HEK293 (cell line): ENCODE measurements at regions not wholly inside any gene's neighbourhood (a gene's known extent, or its start where the extent isn't known, plus 50 kb on each side); places are given as distances from the start of the nearest gene placed in this dataset.

Source experiments
- CTCF ChIA-PET: fragments of 350-600 bp; formaldehyde crosslinking; extraction: SDS; loops from one replicate; lab custom pipeline; 2021; ENCODE audit warnings: antibody characterized with exemption; lab: Yijun Ruan, JAX
- POLR2A ChIA-PET: fragments of 300-600 bp; formaldehyde crosslinking; extraction: SDS; loops from one replicate; lab custom pipeline; 2020; ENCODE audit warnings: antibody characterized with exemption, inconsistent platforms; lab: Yijun Ruan, JAX
- H3K27ac ChIP-seq: fragments of 200-500 bp; sonication (Bioruptor generic); 2 replicates; pipeline ENCODE4 v1.5.1; 2014; ENCODE audit warnings: low read depth, low read length, control low read depth, inconsistent platforms; ENCODE audit errors: extremely low read depth
- H3K36me3 ChIP-seq, 2 experiments: fragments of 200-500 bp in 1 of 2; sonication (Bioruptor generic) in 1 of 2; 1 replicate in 1 of 2; 2 replicates in 1 of 2; pipeline ENCODE4 v1.5.1; 2014 to 2017; ENCODE audit warnings: inconsistent platforms in 2 of 2, low read length in 2 of 2; ENCODE audit not compliant: control insufficient read depth in 2 of 2, insufficient read depth in 1 of 2
- H3K4me1 ChIP-seq: fragments of 200-500 bp; sonication (Bioruptor generic); 2 replicates; pipeline ENCODE4 v1.5.1; 2014; ENCODE audit warnings: mild to moderate bottlenecking, low read length, inconsistent platforms; ENCODE audit not compliant: control insufficient read depth, insufficient read depth
- H3K4me3 ChIP-seq: 2 replicates; pipeline ENCODE4 v1.5.1; 2011; ENCODE audit warnings: low read depth, mild to moderate bottlenecking, control low read depth, low read length, moderate library complexity
- H3K9me3 ChIP-seq: fragments of 200-500 bp; sonication (Bioruptor generic); 2 replicates; pipeline ENCODE4 v1.5.1; 2014; ENCODE audit warnings: low read depth, low read length, inconsistent platforms; ENCODE audit not compliant: control insufficient read depth, insufficient read depth
- CTCF ChIP-seq: fragments of 450-650 bp; formaldehyde crosslinking; IDR thresholded peaks from 2 replicates; pipeline ENCODE4 v1.5.1; 2016; ENCODE audit warnings: missing biosample characterization, missing genetic modification characterization
- HOXA7 ChIP-seq: sonication (generic); formaldehyde crosslinking; IDR thresholded peaks from 2 replicates; pipeline ENCODE4 v1.8.1; 2022; ENCODE audit warnings: missing genetic modification reagents, borderline replicate concordance
- KLF1 ChIP-seq: fragments of 450-650 bp; formaldehyde crosslinking; IDR thresholded peaks from 2 replicates; pipeline ENCODE4 v1.5.1; 2016; ENCODE audit warnings: missing biosample characterization, missing genetic modification characterization
- MYNN ChIP-seq: fragments of 450-650 bp; formaldehyde crosslinking; IDR thresholded peaks from 2 replicates; pipeline ENCODE4 v1.5.1; 2016; ENCODE audit warnings: missing biosample characterization, missing genetic modification characterization, borderline replicate concordance
- MZF1 ChIP-seq: fragments of 450-650 bp; formaldehyde crosslinking; IDR thresholded peaks from 2 replicates; pipeline ENCODE4 v1.5.1; 2017; ENCODE audit warnings: missing biosample characterization, missing genetic modification characterization, borderline replicate concordance
- OSR2 ChIP-seq: fragments of 450-650 bp; formaldehyde crosslinking; IDR thresholded peaks from 2 replicates; pipeline ENCODE4 v1.5.1; 2016; ENCODE audit warnings: missing biosample characterization, missing genetic modification characterization
- REST ChIP-seq: fragments of 450-650 bp; formaldehyde crosslinking; IDR thresholded peaks from 2 replicates; pipeline ENCODE4 v1.5.1; 2016; ENCODE audit warnings: missing biosample characterization, missing genetic modification characterization
- TRIM28 ChIP-seq: IDR thresholded peaks from 2 replicates; pipeline ENCODE4 v1.6.1; 2011; ENCODE audit warnings: low read length, control low read depth, borderline replicate concordance
- ZBTB49 ChIP-seq: fragments of 450-650 bp; formaldehyde crosslinking; IDR thresholded peaks from 2 replicates; pipeline ENCODE4 v1.5.1; 2016; ENCODE audit warnings: missing biosample characterization, missing genetic modification characterization, low read depth
- ZBTB7A ChIP-seq: fragments of 450-650 bp; formaldehyde crosslinking; IDR thresholded peaks from 2 replicates; pipeline ENCODE4 v1.5.1; 2016; ENCODE audit warnings: low read depth, missing biosample characterization, missing genetic modification characterization
- ZEB2 ChIP-seq: fragments of 450-650 bp; formaldehyde crosslinking; IDR thresholded peaks from 2 replicates; pipeline ENCODE4 v1.5.1; 2016; ENCODE audit warnings: missing biosample characterization, missing genetic modification characterization
- ZFHX2 ChIP-seq: fragments of 450-650 bp; formaldehyde crosslinking; conservative IDR thresholded peaks from 2 replicates; pipeline ENCODE4 v1.5.1; 2016; ENCODE audit warnings: missing biosample characterization, missing genetic modification characterization
- ZIC2 ChIP-seq: fragments of 450-650 bp; formaldehyde crosslinking; IDR thresholded peaks from 2 replicates; pipeline ENCODE4 v1.5.1; 2016; ENCODE audit warnings: missing biosample characterization, missing genetic modification characterization
- ZNF10 ChIP-seq: fragments of 450-650 bp; formaldehyde crosslinking; IDR thresholded peaks from 2 replicates; pipeline ENCODE4 v1.5.1; 2017; ENCODE audit warnings: missing biosample characterization, missing genetic modification characterization
- ZNF112 ChIP-seq: fragments of 450-650 bp; formaldehyde crosslinking; IDR thresholded peaks from 2 replicates; pipeline ENCODE4 v1.5.0; 2017; ENCODE audit warnings: missing biosample characterization, missing genetic modification characterization
- ZNF114 ChIP-seq: fragments of 450-650 bp; formaldehyde crosslinking; IDR thresholded peaks from 2 replicates; pipeline ENCODE4 v1.5.0; 2017; ENCODE audit warnings: missing biosample characterization, missing genetic modification characterization
- ZNF133 ChIP-seq: fragments of 450-650 bp; formaldehyde crosslinking; IDR thresholded peaks from 2 replicates; pipeline ENCODE4 v1.5.1; 2016; ENCODE audit warnings: missing biosample characterization, missing genetic modification characterization
- ZNF169 ChIP-seq: fragments of 450-650 bp; formaldehyde crosslinking; IDR thresholded peaks from 2 replicates; pipeline ENCODE4 v1.5.1; 2016; ENCODE audit warnings: missing biosample characterization, missing genetic modification characterization
- ZNF248 ChIP-seq: fragments of 450-650 bp; formaldehyde crosslinking; IDR thresholded peaks from 2 replicates; pipeline ENCODE4 v1.5.1; 2017; ENCODE audit warnings: missing biosample characterization, missing genetic modification characterization
- ZNF266 ChIP-seq: fragments of 450-650 bp; formaldehyde crosslinking; IDR thresholded peaks from 2 replicates; pipeline ENCODE4 v1.5.1; 2016; ENCODE audit warnings: missing biosample characterization, missing genetic modification characterization, low read depth
- ZNF302 ChIP-seq: fragments of 450-650 bp; formaldehyde crosslinking; IDR thresholded peaks from 2 replicates; pipeline ENCODE4 v1.5.1; 2016; ENCODE audit warnings: missing biosample characterization, missing genetic modification characterization, low read depth
- ZNF311 ChIP-seq: fragments of 450-650 bp; formaldehyde crosslinking; IDR thresholded peaks from 2 replicates; pipeline ENCODE4 v1.5.1; 2017; ENCODE audit warnings: missing biosample characterization, missing genetic modification characterization, borderline replicate concordance
- ZNF324 ChIP-seq: fragments of 450-650 bp; formaldehyde crosslinking; IDR thresholded peaks from 2 replicates; pipeline ENCODE4 v1.5.1; 2016; ENCODE audit warnings: missing biosample characterization, missing genetic modification characterization
- ZNF449 ChIP-seq: fragments of 450-650 bp; formaldehyde crosslinking; IDR thresholded peaks from 2 replicates; pipeline ENCODE4 v1.5.1; 2017; ENCODE audit warnings: missing biosample characterization, mild to moderate bottlenecking, missing genetic modification characterization, moderate library complexity
- ZNF555 ChIP-seq: fragments of 450-650 bp; formaldehyde crosslinking; conservative IDR thresholded peaks from 2 replicates; pipeline ENCODE4 v1.5.1; 2017; ENCODE audit warnings: missing biosample characterization, mild to moderate bottlenecking, missing genetic modification characterization, inconsistent platforms
- ZNF585B ChIP-seq: fragments of 450-650 bp; formaldehyde crosslinking; IDR thresholded peaks from 2 replicates; pipeline ENCODE4 v1.5.1; 2016; ENCODE audit warnings: missing biosample characterization, missing genetic modification characterization
- ZNF621 ChIP-seq: fragments of 450-650 bp; formaldehyde crosslinking; IDR thresholded peaks from 2 replicates; pipeline ENCODE4 v1.5.1; 2017; ENCODE audit warnings: missing biosample characterization, missing genetic modification characterization
- ZNF747 ChIP-seq: fragments of 450-650 bp; formaldehyde crosslinking; IDR thresholded peaks from 2 replicates; pipeline ENCODE4 v1.5.1; 2016; ENCODE audit warnings: missing biosample characterization, missing genetic modification characterization
- ZSCAN4 ChIP-seq: fragments of 450-650 bp; formaldehyde crosslinking; IDR thresholded peaks from 2 replicates; pipeline ENCODE4 v1.5.1; 2017; ENCODE audit warnings: missing biosample characterization, missing genetic modification characterization

GRCh38 chrX:144715337-144715736, 532.0 kb upstream of the SPANXN1 start (continued):
- TF ChIP-seq ZBTB49 (tag by site-specific recombination) (no peak), OSR2 (no peak), ZNF169 (tag by site-specific recombination) (no peak), CTCF (tag by site-specific recombination) (no peak), ZNF585B (no peak), ZNF114 (tag by site-specific recombination) (no peak), ZNF302 (tag by site-specific recombination) (no peak), ZNF555 (tag by site-specific recombination) (no peak), ZIC2 (no peak)

GRCh38 chrX:144716187-144716586, 531.1 kb upstream of the SPANXN1 start:
- TF ChIP-seq ZNF621 (tag by site-specific recombination) (no peak), ZNF248 (tag by site-specific recombination) (no peak), ZNF449 (no peak), ZBTB7A (tag by site-specific recombination) (no peak), ZNF10 (no peak), MYNN (tag by site-specific recombination) (no peak), REST (tag by site-specific recombination) (no peak), ZNF112 (no peak), ZNF324 (tag by site-specific recombination) (no peak), KLF1 (no peak), ZEB2 (tag by site-specific recombination) (no peak), MZF1 (tag by site-specific recombination) (no peak), ZNF311 (tag by site-specific recombination) (no peak), ZSCAN4 (tag by site-specific recombination) (no peak), ZNF747 (tag by site-specific recombination) (no peak), ZFHX2 (tag by site-specific recombination) (no peak), TRIM28 (no peak), ZNF133 (tag by site-specific recombination) (no peak), HOXA7 (no peak), ZNF266 (tag by site-specific recombination) (no peak)
- TF ChIP-seq, all 188 proteins: peak for 0
- POLR2A ChIA-PET: no interaction called here
- H3K4me3 ChIP-seq: no peak overlapping the region

More at GRCh38 chrX:144716187-144716586, 531.1 kb upstream of the SPANXN1 start:
- H3K4me1 ChIP-seq: no peaks in the 10 kb centered on the region
- H3K9me3 ChIP-seq: no peaks in the 10 kb centered on the region
- CTCF ChIA-PET: no interaction called here
- H3K27ac ChIP-seq: no peak overlapping the region
- no peaks in the 10 kb centered on the region for H3K36me3 ChIP-seq
